ENCODE measurements at regions not wholly inside any gene's neighbourhood (a gene's known extent, or its start where the extent isn't known, plus 50 kb on each side); places are given as distances from the start of the nearest gene placed in this dataset.

DNA sequence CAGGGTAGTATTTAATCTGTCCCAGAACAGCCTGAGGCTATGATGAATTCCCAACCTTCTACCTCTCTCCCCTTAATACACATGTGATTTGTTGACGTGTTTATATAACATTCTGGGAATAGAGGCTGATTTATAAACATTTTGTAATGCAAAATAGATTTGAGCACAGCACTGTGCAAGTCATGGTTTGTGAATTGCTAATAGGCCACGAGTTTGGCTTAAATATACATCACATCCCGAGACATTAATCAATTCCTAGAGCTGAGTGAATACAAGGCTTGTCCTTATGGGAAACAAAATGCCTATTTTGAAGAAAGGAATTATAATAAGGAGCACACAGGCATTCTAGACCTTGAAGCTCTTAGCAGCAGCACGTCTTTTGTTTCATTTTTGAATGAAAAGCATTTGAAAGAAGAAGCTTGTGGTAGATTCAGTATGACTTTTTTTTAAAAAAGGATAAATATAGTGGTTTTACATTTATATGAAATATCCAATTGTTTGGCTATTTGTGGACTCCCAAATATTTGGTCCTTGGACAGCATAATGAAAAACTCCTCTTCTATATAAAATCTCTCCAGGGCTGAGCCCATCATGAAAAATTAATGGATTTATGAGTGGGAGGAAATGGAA is 116.4 kb downstream of the SLC17A6 start:
- no peak overlapping the region for H4K91ac ChIP-seq (ENCODE audit: low read length)
- no peak for DNase-seq

DNA sequence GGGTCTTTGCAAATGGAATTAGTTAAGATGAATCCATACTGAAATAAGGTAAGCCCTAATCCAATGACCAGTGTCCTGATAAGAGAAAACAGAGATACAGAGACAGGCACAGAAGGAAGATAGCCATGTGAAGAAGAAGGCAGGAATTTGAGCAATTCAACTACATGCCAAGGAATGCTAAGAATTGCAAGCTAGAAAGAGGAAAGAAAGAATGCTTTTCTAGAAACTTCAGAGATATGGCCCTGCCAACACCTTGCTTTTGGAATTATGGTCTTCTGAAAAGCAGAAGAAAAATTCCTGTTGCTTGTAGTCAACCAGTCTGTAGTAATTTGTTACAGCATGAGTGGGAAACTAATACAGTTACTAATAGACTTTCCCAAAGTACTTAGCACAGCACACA is 111.3 kb downstream of the SLC17A6 start:
- no peak overlapping the region for H2BK120ac ChIP-seq (ENCODE audit: low read depth, low read length)
- H2BK15ac ChIP-seq (ENCODE audit: low read depth, poor library complexity, severe bottlenecking): no peak overlapping the region
- no peaks in the 10 kb centered on the region for H3K27me3 ChIP-seq (ENCODE audit: control insufficient read depth in 1 of 2, insufficient read depth in 1 of 2, low read length in 2 of 2)
- no peak overlapping the region for H3K27ac ChIP-seq (ENCODE audit: low read length, poor library complexity, severe bottlenecking)
- no peak overlapping the region for H3K4ac ChIP-seq (ENCODE audit: low read depth in 1 of 2, low read length in 2 of 2)
- no peak overlapping the region for H3K14ac ChIP-seq (ENCODE audit: low read length in 2 of 2)
- no peak overlapping the region for H3K4me2 ChIP-seq (ENCODE audit: low read length, poor library complexity, severe bottlenecking)
- H3K23ac ChIP-seq (ENCODE audit: low read length in 2 of 2): no peak overlapping the region
- no peak overlapping the region for H3K18ac ChIP-seq (ENCODE audit: low read depth in 1 of 2, low read length in 2 of 2)
- no peak overlapping the region for H3K9ac ChIP-seq (ENCODE audit: low read length)
- H3K4me1 ChIP-seq (ENCODE audit: control insufficient read depth, insufficient read depth, low read depth, low read length): no peaks in the 10 kb centered on the region
- no peak overlapping the region for H4K91ac ChIP-seq (ENCODE audit: low read length)
- H2BK12ac ChIP-seq (ENCODE audit: low read length in 2 of 2): no peak overlapping the region
- DNase-seq: no peak
- no peaks in the 10 kb centered on the region for H3K9me3 ChIP-seq (ENCODE audit: control insufficient read depth, low read length)
- no peaks in the 10 kb centered on the region for H3K36me3 ChIP-seq (ENCODE audit: control insufficient read depth in 1 of 2, insufficient read depth in 2 of 2, low read depth in 1 of 2, low read length in 2 of 2)
- H2BK5ac ChIP-seq (ENCODE audit: low read depth, low read length, poor library complexity, severe bottlenecking): no peak overlapping the region
- H3K4me3 ChIP-seq (ENCODE audit: insufficient read depth in 1 of 2, low read depth in 1 of 2, low read length in 2 of 2): no peak overlapping the region
- H2AK5ac ChIP-seq (ENCODE audit: low read length, severe bottlenecking): no peak overlapping the region
- H4K8ac ChIP-seq (ENCODE audit: low read length): no peak overlapping the region
- H3K79me1 ChIP-seq (replicated peaks; ENCODE audit: low read length, poor library complexity, severe bottlenecking): no peaks in the 10 kb centered on the region
- H2AFZ ChIP-seq (ENCODE audit: low read depth, low read length): no peak overlapping the region

More for the DNA sequence above, 116.4 kb downstream of the SLC17A6 start:
- Histone ChIP-seq H3K18ac (ENCODE audit: low read depth in 1 of 2, low read length in 2 of 2) (no peak overlapping the region), H3K9me3 (ENCODE audit: control insufficient read depth, low read length) (no peaks in the 10 kb centered on the region), H3K9ac (ENCODE audit: low read length) (peak overlapping the region; percentile 51), H4K8ac (ENCODE audit: low read length) (no peak overlapping the region), H3K4me2 (ENCODE audit: low read length, poor library complexity, severe bottlenecking) (no peak overlapping the region), H2BK12ac (ENCODE audit: low read length in 2 of 2) (no peak overlapping the region), H3K27ac (ENCODE audit: low read length, poor library complexity, severe bottlenecking) (no peak overlapping the region), H3K4me3 (ENCODE audit: insufficient read depth in 1 of 2, low read depth in 1 of 2, low read length in 2 of 2) (no peak overlapping the region), H2BK5ac (ENCODE audit: low read depth, low read length, poor library complexity, severe bottlenecking) (no peak overlapping the region), H3K14ac (ENCODE audit: low read length in 2 of 2) (no peak overlapping the region), H3K36me3 (ENCODE audit: control insufficient read depth in 1 of 2, insufficient read depth in 2 of 2, low read depth in 1 of 2, low read length in 2 of 2) (no peaks in the 10 kb centered on the region), H2BK15ac (ENCODE audit: low read depth, poor library complexity, severe bottlenecking) (no peak overlapping the region), H3K79me1 (replicated peaks; ENCODE audit: low read length, poor library complexity, severe bottlenecking) (no peaks in the 10 kb centered on the region), H2AFZ (ENCODE audit: low read depth, low read length) (no peak overlapping the region), H3K4ac (ENCODE audit: low read depth in 1 of 2, low read length in 2 of 2) (no peak overlapping the region), H2AK5ac (ENCODE audit: low read length, severe bottlenecking) (no peak overlapping the region), H3K27me3 (ENCODE audit: control insufficient read depth in 1 of 2, insufficient read depth in 1 of 2, low read length in 2 of 2) (no peaks in the 10 kb centered on the region), H3K23ac (ENCODE audit: low read length in 2 of 2) (no peak overlapping the region), H2BK120ac (ENCODE audit: low read depth, low read length) (no peak overlapping the region), H3K4me1 (ENCODE audit: control insufficient read depth, insufficient read depth, low read depth, low read length) (no peaks in the 10 kb centered on the region)
- 51% methylated on average over 2 of the region's 4 CpGs for WGBS

DNA sequence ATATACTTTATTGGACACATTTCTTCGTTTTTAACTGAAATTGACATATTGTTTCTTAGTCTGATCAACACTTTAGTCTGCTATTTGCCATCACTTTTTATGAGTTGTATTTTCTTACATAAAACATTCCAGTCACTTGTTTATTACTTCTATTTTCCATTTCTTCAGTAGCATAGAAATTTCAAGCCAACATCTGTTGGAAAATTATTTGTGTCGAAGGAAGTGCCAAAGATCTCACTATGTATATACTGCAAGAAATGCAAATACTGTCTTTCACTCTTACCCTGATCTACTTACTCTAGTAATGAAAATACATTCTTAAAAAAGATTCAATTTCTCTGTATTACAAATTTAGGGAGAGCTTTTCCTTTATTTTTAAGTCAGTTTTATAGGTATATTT is 105.9 kb downstream of the SLC17A6 start:
- Histone ChIP-seq H2AK5ac (ENCODE audit: low read length, severe bottlenecking) (no peak overlapping the region), H2BK5ac (ENCODE audit: low read depth, low read length, poor library complexity, severe bottlenecking) (no peak overlapping the region), H2BK12ac (ENCODE audit: low read length in 2 of 2) (no peak overlapping the region), H3K9ac (ENCODE audit: low read length) (no peak overlapping the region), H3K4ac (ENCODE audit: low read depth in 1 of 2, low read length in 2 of 2) (no peak overlapping the region), H3K9me3 (ENCODE audit: control insufficient read depth, low read length) (no peaks in the 10 kb centered on the region), H2AFZ (ENCODE audit: low read depth, low read length) (no peak overlapping the region), H3K79me1 (replicated peaks; ENCODE audit: low read length, poor library complexity, severe bottlenecking) (no peaks in the 10 kb centered on the region), H3K27me3 (ENCODE audit: control insufficient read depth in 1 of 2, insufficient read depth in 1 of 2, low read length in 2 of 2) (no peaks in the 10 kb centered on the region), H3K27ac (ENCODE audit: low read length, poor library complexity, severe bottlenecking) (no peak overlapping the region), H3K4me1 (ENCODE audit: control insufficient read depth, insufficient read depth, low read depth, low read length) (no peaks in the 10 kb centered on the region), H3K14ac (ENCODE audit: low read length in 2 of 2) (no peak overlapping the region), H4K91ac (ENCODE audit: low read length) (no peak overlapping the region), H4K8ac (ENCODE audit: low read length) (no peak overlapping the region), H3K36me3 (ENCODE audit: control insufficient read depth in 1 of 2, insufficient read depth in 2 of 2, low read depth in 1 of 2, low read length in 2 of 2) (no peaks in the 10 kb centered on the region), H3K4me3 (ENCODE audit: insufficient read depth in 1 of 2, low read depth in 1 of 2, low read length in 2 of 2) (no peak overlapping the region), H3K4me2 (ENCODE audit: low read length, poor library complexity, severe bottlenecking) (no peak overlapping the region), H2BK15ac (ENCODE audit: low read depth, poor library complexity, severe bottlenecking) (no peak overlapping the region), H3K18ac (ENCODE audit: low read depth in 1 of 2, low read length in 2 of 2) (no peak overlapping the region), H3K23ac (ENCODE audit: low read length in 2 of 2) (no peak overlapping the region), H2BK120ac (ENCODE audit: low read depth, low read length) (no peak overlapping the region)
- 100% methylated on average over 1 of the region's 2 CpGs for WGBS
- no peak for DNase-seq

DNA sequence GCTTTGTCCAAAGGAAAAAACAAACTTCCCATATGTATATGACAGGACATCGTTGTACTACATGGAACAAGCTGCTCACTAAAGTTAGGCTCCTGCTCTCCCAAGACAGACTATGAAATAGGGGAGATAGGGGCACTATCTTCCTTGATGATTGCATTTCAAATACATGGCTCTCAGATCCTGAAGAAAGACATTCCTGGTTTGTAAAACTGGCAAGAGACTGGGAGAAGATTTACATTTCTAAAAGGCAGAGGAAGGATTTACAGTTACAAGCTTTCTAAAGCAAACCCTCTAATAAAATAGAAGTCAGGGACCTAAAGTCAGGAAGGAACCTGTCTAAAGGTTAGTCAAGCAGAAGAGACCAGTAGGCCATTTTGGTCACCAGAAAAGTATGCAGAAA is 103.7 kb downstream of the SLC17A6 start:
- H3K36me3 ChIP-seq (ENCODE audit: control insufficient read depth in 1 of 2, insufficient read depth in 2 of 2, low read depth in 1 of 2, low read length in 2 of 2): no peaks in the 10 kb centered on the region
- H3K4me1 ChIP-seq (ENCODE audit: control insufficient read depth, insufficient read depth, low read depth, low read length): no peaks in the 10 kb centered on the region
- no peaks in the 10 kb centered on the region for H3K9me3 ChIP-seq (ENCODE audit: control insufficient read depth, low read length)
- H2BK15ac ChIP-seq (ENCODE audit: low read depth, poor library complexity, severe bottlenecking): no peak overlapping the region
- no peak overlapping the region for H3K27ac ChIP-seq (ENCODE audit: low read length, poor library complexity, severe bottlenecking)
- H2AK5ac ChIP-seq (ENCODE audit: low read length, severe bottlenecking): no peak overlapping the region
- H3K23ac ChIP-seq (ENCODE audit: low read length in 2 of 2): no peak overlapping the region
- H4K8ac ChIP-seq (ENCODE audit: low read length): no peak overlapping the region
- no peak overlapping the region for H3K4me2 ChIP-seq (ENCODE audit: low read length, poor library complexity, severe bottlenecking)
- no peaks in the 10 kb centered on the region for H3K79me1 ChIP-seq (replicated peaks; ENCODE audit: low read length, poor library complexity, severe bottlenecking)
- no CpG with 5 or more reads among the region's 1 CpG for WGBS
- no peak overlapping the region for H2BK120ac ChIP-seq (ENCODE audit: low read depth, low read length)
- H2AFZ ChIP-seq (ENCODE audit: low read depth, low read length): no peak overlapping the region
- H3K14ac ChIP-seq (ENCODE audit: low read length in 2 of 2): no peak overlapping the region
- no peak overlapping the region for H4K91ac ChIP-seq (ENCODE audit: low read length)
- H3K4ac ChIP-seq (ENCODE audit: low read depth in 1 of 2, low read length in 2 of 2): no peak overlapping the region
- H3K18ac ChIP-seq (ENCODE audit: low read depth in 1 of 2, low read length in 2 of 2): no peak overlapping the region
- no peak overlapping the region for H3K4me3 ChIP-seq (ENCODE audit: insufficient read depth in 1 of 2, low read depth in 1 of 2, low read length in 2 of 2)
- H2BK5ac ChIP-seq (ENCODE audit: low read depth, low read length, poor library complexity, severe bottlenecking): no peak overlapping the region
- no peak overlapping the region for H3K9ac ChIP-seq (ENCODE audit: low read length)
- no peak overlapping the region for H2BK12ac ChIP-seq (ENCODE audit: low read length in 2 of 2)
- DNase-seq: no peak
- no peaks in the 10 kb centered on the region for H3K27me3 ChIP-seq (ENCODE audit: control insufficient read depth in 1 of 2, insufficient read depth in 1 of 2, low read length in 2 of 2)
